Esophagus muscularis mucosa (tissue), 4 donors: ENCODE measurements at regions not wholly inside any gene's neighbourhood (a gene's known extent, or its start where the extent isn't known, plus 50 kb on each side); places are given as distances from the start of the nearest gene placed in this dataset.
A peak's percentile ranks its signal among the peaks of the same experiment; 100 is the strongest.

Experiments used
- DNase-seq: peaks from one replicate; pipeline ENCODE4 v3.0.0-alpha.2; 2017; ENCODE audit errors: extremely low spot score
- H3K27ac ChIP-seq, 4 donors: fragments of 200-600 bp; sonication (generic); replicated peaks in 1 of 4; 1 replicate in 3 of 4; 2 replicates in 1 of 4; pipeline ENCODE4 v1.5.1; 2016 to 2019; ENCODE audit warnings: mild to moderate bottlenecking in 1 of 4
- H3K27me3 ChIP-seq, 4 donors: fragments of 200-600 bp; sonication (generic); one replicate each; pipeline versions ENCODE4 v1.5.1 to v1.6.0; 2016 to 2019
- H3K36me3 ChIP-seq, 4 donors: fragments of 200-600 bp; sonication (generic); one replicate each; pipeline ENCODE4 v1.5.1; 2016 to 2019
- H3K4me1 ChIP-seq, 4 donors: fragments of 200-600 bp; sonication (generic); one replicate each; pipeline ENCODE4 v1.5.1; 2016 to 2019
- H3K4me3 ChIP-seq, 4 donors: fragments of 200-600 bp; sonication (generic); 1 replicate in 2 of 4; 2 replicates in 2 of 4; pipeline ENCODE4 v1.5.1; 2016 to 2019; ENCODE audit warnings: mild to moderate bottlenecking in 4 of 4, moderate library complexity in 1 of 4
- H3K9me3 ChIP-seq, 4 donors: fragments of 200-600 bp; sonication (generic); 1 replicate in 3 of 4; 2 replicates in 1 of 4; pipeline ENCODE4 v1.5.1; 2016 to 2019
- EP300 ChIP-seq: sonication (generic); formaldehyde crosslinking; IDR thresholded peaks from one replicate; pipeline ENCODE4 v1.6.1; 2017; ENCODE audit warnings: antibody characterized with exemption
- POLR2A ChIP-seq: fragments of 450-650 bp; IDR thresholded peaks from one replicate; pipeline ENCODE4 v1.6.1; 2017; ENCODE audit warnings: antibody characterized with exemption, moderate library complexity, mild to moderate bottlenecking, low read depth
- POLR2AphosphoS5 ChIP-seq, 2 donors: sonication (generic); formaldehyde crosslinking; IDR thresholded peaks; one replicate each; pipeline ENCODE4 v1.6.1; 2017; ENCODE audit warnings: antibody characterized with exemption in 2 of 2
- WGBS: methylation state at CpG from one replicate; pipeline ENCODE4 v1.1.5; 2018; 5-methylcytosine and 5-hydroxymethylcytosine counted together
- intact Hi-C: fragments of 100-400 bp; cut with DNase I; formaldehyde crosslinking; loops from one replicate; pipeline ENCODE4 v1.15.1; 2023
- TF ChIP-seq, protein P1 (sequence below), 3 experiments: fragments of 200-600 bp in 2 of 3; fragments of 450-650 bp in 1 of 3; sonication (generic) in 2 of 3; IDR thresholded peaks; one replicate each; pipeline ENCODE4 v1.5.1; 2017 to 2019; ENCODE audit warnings: antibody characterized with exemption in 3 of 3, mild to moderate bottlenecking in 2 of 3, moderate library complexity in 1 of 3

GRCh38 chr15:91624353-91624968, 229.0 kb upstream of the SLCO3A1 start:
- H3K9me3 ChIP-seq, result no peaks in the 10 kb centered on the region
- H3K27me3 ChIP-seq, result no peaks in the 10 kb centered on the region
- H3K4me3 ChIP-seq, result no peak overlapping the region
- DNase-seq, result peak; percentile 55
- H3K27ac ChIP-seq, result no peak overlapping the region
- peaks cover 20 to 46% (median 41%) of the 10 kb centered on the region in 4 donors for H3K4me1 ChIP-seq
- 97% methylated on average over 3 of the region's 3 CpGs for WGBS
- intact Hi-C loops, result no loop called here
- TF ChIP-seq POLR2A, result no peak
- TF ChIP-seq, protein P1, sequence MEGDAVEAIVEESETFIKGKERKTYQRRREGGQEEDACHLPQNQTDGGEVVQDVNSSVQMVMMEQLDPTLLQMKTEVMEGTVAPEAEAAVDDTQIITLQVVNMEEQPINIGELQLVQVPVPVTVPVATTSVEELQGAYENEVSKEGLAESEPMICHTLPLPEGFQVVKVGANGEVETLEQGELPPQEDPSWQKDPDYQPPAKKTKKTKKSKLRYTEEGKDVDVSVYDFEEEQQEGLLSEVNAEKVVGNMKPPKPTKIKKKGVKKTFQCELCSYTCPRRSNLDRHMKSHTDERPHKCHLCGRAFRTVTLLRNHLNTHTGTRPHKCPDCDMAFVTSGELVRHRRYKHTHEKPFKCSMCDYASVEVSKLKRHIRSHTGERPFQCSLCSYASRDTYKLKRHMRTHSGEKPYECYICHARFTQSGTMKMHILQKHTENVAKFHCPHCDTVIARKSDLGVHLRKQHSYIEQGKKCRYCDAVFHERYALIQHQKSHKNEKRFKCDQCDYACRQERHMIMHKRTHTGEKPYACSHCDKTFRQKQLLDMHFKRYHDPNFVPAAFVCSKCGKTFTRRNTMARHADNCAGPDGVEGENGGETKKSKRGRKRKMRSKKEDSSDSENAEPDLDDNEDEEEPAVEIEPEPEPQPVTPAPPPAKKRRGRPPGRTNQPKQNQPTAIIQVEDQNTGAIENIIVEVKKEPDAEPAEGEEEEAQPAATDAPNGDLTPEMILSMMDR (IDR thresholded peaks at IDR 0.05), result no peak
- TF ChIP-seq POLR2AphosphoS5 (IDR thresholded peaks at IDR 0.05), result no peak
- no peak for TF ChIP-seq EP300
- no peaks in the 10 kb centered on the region for H3K36me3 ChIP-seq

DNA sequence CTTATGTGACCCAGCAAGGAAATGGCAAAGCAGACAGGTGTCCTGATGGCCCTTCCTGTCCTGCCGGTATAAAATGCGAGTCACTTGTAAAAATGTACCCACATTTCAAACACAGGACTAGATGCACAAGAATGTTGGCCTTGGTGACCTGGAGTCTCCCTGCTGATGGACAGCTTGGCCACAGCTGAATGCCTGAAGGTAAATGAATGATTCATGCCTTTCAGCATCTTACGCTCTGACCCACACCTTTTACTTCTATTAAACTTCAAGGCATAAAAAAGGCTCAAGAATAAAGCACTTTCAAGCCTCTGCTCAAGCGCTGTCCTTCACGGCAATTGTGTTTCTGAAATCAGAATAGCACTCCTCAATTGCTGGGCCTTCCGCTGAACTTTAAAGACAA, 228.0 kb upstream of the SLCO3A1 start:
- 84% methylated on average over 6 of the region's 6 CpGs for WGBS
- TF ChIP-seq, protein P1 (IDR thresholded peaks at IDR 0.05), result no peak
- TF ChIP-seq POLR2A, result no peak
- Histone ChIP-seq H3K4me1 (peaks cover 20 to 40% (median 35%) of the 10 kb centered on the region in 4 donors), H3K27me3 (no peaks in the 10 kb centered on the region), H3K27ac (no peak overlapping the region), H3K36me3 (no peaks in the 10 kb centered on the region), H3K9me3 (no peaks in the 10 kb centered on the region), H3K4me3 (no peak overlapping the region)
- intact Hi-C loops, result no loop called here
- peak; percentile 62 for DNase-seq

DNA sequence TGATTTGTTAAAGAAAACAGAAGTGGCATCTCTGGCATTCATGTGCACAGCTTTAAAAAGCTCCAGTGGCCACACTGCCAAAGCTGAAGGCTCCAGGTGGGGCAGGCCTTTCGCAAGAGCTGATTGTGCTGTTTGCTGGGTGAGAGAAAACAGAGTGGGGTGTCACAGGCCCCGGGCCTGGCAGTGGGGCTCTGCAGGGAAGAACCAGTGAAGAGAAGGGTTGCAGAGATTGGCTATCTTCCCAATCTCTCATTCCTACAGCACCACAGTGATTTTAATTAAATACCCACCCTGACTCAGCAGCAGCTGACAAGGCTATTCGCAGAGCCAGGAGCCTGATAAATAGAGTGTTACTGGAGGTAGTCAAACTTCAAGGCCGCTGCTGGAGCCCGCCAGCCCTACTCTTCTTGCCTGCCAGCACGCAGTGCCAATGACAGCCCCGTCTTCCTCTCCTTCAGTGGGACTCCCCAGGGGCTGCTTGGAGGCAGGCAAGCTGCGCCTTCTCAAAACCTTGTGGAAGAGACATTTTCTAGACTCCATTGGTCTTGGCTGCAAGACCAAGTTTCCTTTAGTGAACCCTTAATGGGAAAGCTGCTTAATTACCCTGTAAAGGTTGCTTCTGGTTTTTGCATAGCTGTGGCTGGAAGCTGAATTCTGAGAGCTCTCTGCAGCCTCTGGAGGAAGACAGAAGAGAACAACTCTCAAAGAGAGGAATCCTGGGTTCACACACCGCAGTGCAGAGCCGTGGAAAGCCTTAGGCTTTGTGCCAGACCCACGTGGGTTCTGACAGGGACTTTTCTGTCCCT, 225.8 kb upstream of the SLCO3A1 start:
- Histone ChIP-seq H3K27me3 (no peaks in the 10 kb centered on the region), H3K27ac (peak overlapping the region; percentile 47 to 72 (median 66)), H3K9me3 (no peaks in the 10 kb centered on the region), H3K36me3 (no peaks in the 10 kb centered on the region), H3K4me3 (no peak overlapping the region), H3K4me1 (peaks cover 20 to 37% (median 31%) of the 10 kb centered on the region in 4 donors)
- DNase-seq, result no peak
- intact Hi-C loops, result no loop called here
- WGBS, result 33% methylated on average over 11 of the region's 11 CpGs
- no peak for TF ChIP-seq EP300
- peak; percentile 40 to 64 for TF ChIP-seq POLR2AphosphoS5 (IDR thresholded peaks at IDR 0.05)
- no peak for TF ChIP-seq POLR2A

DNA sequence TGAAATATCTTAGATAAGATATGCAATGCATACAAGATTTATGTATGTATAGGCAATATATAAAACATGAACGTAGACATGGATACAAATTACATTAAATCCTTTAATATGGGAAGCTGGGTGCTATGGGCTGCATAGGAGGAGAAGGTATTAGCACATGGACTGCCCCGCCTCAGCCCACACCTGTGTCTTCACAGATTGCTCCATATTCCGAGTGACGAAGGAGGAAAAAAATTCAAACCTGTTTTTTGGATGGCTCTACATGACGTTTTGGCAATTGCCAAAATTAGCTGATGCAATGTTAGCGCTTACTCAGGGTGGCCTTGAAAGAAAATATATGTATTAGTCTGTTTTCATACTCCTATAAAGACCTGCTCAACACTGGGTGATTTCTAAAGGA, 223.4 kb upstream of the SLCO3A1 start:
- Histone ChIP-seq H3K4me3 (no peak overlapping the region), H3K4me1 (peaks cover 20 to 37% (median 31%) of the 10 kb centered on the region in 4 donors), H3K27me3 (no peaks in the 10 kb centered on the region), H3K9me3 (no peaks in the 10 kb centered on the region), H3K36me3 (no peaks in the 10 kb centered on the region), H3K27ac (no peak overlapping the region)
- intact Hi-C loops, result no loop called here
- WGBS, result 86% methylated on average over 6 of the region's 6 CpGs
- peak; percentile 26 for DNase-seq
- TF ChIP-seq POLR2A, result no peak
- TF ChIP-seq POLR2AphosphoS5 (IDR thresholded peaks at IDR 0.05), result no peak
- TF ChIP-seq EP300, result no peak
- TF ChIP-seq, protein P1 (IDR thresholded peaks at IDR 0.05), result no peak

DNA sequence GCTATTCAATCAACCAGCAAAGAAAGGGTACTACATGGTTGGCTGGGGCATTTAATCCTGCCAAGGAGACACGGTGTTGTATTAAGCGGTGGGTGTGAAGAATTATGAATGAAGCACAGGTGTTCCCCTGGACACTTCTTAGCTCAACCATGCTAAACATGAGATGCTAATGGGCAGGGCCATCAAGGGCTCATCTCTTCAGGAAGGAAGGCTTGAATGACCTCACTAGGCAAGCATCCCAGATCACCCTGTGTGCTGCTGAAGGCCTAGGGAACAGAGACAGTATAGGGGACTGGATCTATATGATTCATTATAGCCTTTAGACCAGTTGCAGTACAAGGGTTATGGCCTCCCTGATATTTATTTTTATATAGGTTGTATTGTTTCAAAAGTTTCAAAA, 221.3 kb upstream of the SLCO3A1 start:
- no peak overlapping the region for H3K4me3 ChIP-seq
- TF ChIP-seq, protein P1 (IDR thresholded peaks at IDR 0.05), result no peak
- TF ChIP-seq EP300 (no peak), POLR2AphosphoS5 (IDR thresholded peaks at IDR 0.05) (no peak), POLR2A (no peak)
- H3K36me3 ChIP-seq, result no peaks in the 10 kb centered on the region
- no peaks in the 10 kb centered on the region for H3K27me3 ChIP-seq
- WGBS, result 87% methylated on average over 2 of the region's 2 CpGs
- no peak overlapping the region for H3K27ac ChIP-seq
- H3K4me1 ChIP-seq, result peaks cover 14 to 18% (median 16%) of the 10 kb centered on the region in 4 donors
- DNase-seq, result peak; percentile 19
- H3K9me3 ChIP-seq, result no peaks in the 10 kb centered on the region
- intact Hi-C loops, result no loop called here
